Fibroblast of the aortic adventitia (primary cell): ENCODE measurements at regions not wholly inside any gene's neighbourhood (a gene's known extent, or its start where the extent isn't known, plus 50 kb on each side); places are given as distances from the start of the nearest gene placed in this dataset.

Experiments used
- DNase-seq: peaks from one replicate; pipeline ENCODE4 v3.0.0-alpha.2; 2010; ENCODE audit warnings: low read depth
- H3K4me3 ChIP-seq: 2 replicates; pipeline ENCODE4 v1.5.1; 2011; ENCODE audit warnings: low read depth, mild to moderate bottlenecking, control low read depth, low read length, moderate library complexity
- TF ChIP-seq, protein P1 (sequence below): IDR thresholded peaks from 2 replicates; pipeline ENCODE4 v1.5.1; 2011; ENCODE audit warnings: mild to moderate bottlenecking, low read length, control low read depth, inconsistent platforms; ENCODE audit not compliant: insufficient read depth

DNA sequence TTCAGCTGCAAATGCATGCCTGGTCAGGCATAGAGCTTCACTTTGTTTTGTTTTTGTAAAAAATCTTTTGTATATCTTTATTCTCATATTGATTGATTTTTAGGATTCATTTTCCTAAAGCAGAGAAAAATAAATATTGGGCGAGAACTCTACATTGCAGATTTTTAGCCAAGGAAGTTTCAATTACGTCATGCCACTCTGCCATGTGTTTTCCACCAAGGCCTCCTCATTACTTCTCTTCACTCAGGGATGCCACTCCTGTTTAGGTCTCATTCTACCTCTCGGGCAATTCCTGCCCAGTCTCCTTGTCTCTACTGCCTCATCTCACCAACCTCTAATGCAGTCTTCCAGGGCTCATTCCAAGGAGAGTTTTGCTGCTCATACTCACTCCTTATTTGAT is 497.3 kb upstream of the SPTLC3 start:
- DNase-seq = no peak
- H3K4me3 ChIP-seq = no peak overlapping the region
- TF ChIP-seq, protein P1, sequence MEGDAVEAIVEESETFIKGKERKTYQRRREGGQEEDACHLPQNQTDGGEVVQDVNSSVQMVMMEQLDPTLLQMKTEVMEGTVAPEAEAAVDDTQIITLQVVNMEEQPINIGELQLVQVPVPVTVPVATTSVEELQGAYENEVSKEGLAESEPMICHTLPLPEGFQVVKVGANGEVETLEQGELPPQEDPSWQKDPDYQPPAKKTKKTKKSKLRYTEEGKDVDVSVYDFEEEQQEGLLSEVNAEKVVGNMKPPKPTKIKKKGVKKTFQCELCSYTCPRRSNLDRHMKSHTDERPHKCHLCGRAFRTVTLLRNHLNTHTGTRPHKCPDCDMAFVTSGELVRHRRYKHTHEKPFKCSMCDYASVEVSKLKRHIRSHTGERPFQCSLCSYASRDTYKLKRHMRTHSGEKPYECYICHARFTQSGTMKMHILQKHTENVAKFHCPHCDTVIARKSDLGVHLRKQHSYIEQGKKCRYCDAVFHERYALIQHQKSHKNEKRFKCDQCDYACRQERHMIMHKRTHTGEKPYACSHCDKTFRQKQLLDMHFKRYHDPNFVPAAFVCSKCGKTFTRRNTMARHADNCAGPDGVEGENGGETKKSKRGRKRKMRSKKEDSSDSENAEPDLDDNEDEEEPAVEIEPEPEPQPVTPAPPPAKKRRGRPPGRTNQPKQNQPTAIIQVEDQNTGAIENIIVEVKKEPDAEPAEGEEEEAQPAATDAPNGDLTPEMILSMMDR = no peak

DNA sequence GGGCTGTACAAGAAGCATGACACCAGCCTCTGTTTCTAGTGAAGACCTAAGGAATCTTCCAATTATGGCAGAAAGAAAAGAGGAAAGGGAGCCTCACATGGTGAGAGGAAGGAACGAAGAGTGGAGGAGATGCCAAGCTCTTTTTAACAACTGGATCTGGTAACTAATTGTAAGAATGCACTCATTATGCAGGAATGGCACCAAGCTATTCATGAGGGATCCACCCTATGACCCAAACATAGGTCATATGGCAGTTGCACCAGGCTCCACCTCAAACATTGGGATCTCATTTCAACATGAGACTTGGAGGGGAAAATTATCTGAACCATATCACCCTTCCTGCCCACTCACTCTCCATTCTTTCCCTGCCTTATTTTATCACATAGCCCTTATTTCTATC is 496.0 kb upstream of the SPTLC3 start:
- no peak for DNase-seq
- no peak overlapping the region for H3K4me3 ChIP-seq
- TF ChIP-seq, protein P1 = no peak

DNA sequence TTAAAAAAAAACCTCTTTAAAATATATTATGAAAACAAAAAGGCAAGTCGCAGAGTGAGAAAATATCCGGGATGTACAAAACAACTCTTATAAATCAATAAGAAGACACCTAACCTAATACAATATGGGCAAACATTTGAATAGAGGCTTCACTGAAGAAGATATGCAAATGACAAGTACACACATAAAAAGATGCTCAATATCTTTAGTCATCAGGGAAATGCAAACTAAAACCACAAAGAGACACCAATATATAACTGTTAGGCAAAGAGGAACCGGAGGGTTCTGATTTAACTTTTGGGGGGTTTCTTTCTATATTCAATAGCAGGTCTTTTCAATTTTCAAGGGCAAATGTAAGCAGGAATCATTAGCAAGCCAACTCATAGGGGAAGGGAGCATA is 480.7 kb upstream of the SPTLC3 start:
- DNase-seq = no peak
- TF ChIP-seq, protein P1 = no peak
- no peak overlapping the region for H3K4me3 ChIP-seq

DNA sequence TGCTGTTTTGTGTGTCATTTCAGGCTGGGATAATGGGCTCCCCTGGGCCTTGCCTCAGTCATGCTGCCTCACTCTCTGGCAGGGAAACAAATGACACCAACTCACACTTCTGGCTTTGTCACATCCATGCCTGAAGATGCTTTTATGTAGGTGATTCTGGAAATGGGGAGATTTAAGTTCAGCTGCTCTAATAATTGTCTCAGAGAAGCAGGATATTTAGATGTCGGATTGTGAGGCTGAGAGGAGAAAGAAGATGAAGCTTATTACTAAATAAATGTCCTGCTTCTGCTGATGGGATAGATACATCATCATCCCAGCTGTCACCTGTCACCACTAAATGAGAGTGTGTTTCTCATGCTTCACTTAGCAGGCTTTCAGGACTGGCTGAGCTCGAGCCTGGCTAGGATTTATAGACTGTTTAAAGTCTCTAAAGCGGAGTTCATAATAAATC is 480.2 kb upstream of the SPTLC3 start:
- TF ChIP-seq, protein P1 = no peak
- no peak for DNase-seq
- no peak overlapping the region for H3K4me3 ChIP-seq

DNA sequence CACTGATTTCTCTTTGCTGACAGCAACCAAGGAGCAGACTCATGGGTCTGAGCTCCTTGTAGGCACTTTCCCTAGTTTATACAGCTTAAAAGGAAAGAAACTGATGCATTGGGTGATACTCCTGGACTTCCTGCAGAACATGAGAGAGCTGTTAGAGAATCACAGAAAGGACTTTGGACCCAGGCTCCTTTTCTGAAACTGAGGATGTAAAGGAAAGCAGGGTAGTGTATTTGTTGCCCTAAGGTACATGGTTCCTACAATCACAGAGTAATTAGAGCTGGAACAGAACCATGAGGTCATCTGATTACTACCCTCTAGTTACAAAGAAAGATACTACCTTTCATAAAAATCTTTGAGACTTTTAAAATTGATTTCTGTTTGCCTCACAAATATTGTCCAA is 477.1 kb upstream of the SPTLC3 start:
- no peak for DNase-seq
- TF ChIP-seq, protein P1 = no peak
- H3K4me3 ChIP-seq = no peak overlapping the region

DNA sequence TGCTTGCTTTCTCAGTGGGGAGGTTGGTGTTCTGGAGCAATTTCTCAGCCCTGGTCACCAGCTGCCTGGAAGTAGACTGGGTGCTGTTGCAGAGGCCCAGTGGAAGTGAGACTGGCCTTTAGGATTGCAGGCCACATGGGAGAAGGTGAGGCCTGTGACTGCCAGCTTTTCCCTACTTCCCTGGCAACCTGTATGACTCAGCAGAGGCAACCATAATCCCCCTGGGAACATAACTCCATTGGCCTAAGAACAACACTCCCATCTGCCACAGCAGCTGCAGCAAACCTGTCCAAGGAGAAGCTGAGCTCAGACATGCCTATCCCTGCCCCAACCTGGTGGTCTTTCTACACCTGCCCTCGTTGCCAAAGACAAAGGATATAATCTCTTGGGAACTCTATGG is 473.5 kb upstream of the SPTLC3 start:
- no peak overlapping the region for H3K4me3 ChIP-seq
- TF ChIP-seq, protein P1 = no peak
- DNase-seq = no peak

DNA sequence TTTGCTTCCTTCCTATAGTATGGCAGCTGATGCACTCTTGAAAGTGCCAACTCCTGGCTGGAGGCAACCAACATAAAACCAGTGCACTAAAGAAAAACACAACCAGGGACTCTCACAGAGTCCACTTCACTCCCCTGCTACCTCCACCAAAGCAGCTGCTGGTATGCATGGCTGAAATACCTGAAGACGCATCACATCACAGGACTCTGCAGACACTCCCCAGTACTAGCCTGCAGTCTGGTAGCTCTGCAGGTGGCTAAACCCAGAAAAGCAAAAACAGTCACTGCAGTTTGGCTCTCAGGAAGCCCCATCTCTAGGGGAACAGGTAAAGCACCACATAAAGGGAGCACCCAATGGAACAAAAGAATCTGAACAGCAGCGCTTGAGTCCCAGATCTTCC is 473.0 kb upstream of the SPTLC3 start:
- H3K4me3 ChIP-seq = no peak overlapping the region
- DNase-seq = no peak
- TF ChIP-seq, protein P1 = no peak
